Heart right ventricle (tissue), 16 donors: ENCODE measurements at regions not wholly inside any gene's neighbourhood (a gene's known extent, or its start where the extent isn't known, plus 50 kb on each side); places are given as distances from the start of the nearest gene placed in this dataset.

Experiments used
- ATAC-seq, 8 donors: fragments of 200-7000 bp; cut with Tn5 transposase; one replicate each; pipeline ENCODE4 v1.9.1; 2020; ENCODE audit warnings: mild to moderate bottlenecking in 8 of 8, moderate library complexity in 8 of 8, moderate number of reproducible peaks in 1 of 8
- DNase-seq, 2 donors: peaks; one replicate each; pipeline ENCODE4 v3.0.0-alpha.2; 2020
- H3K27ac ChIP-seq, 10 donors: fragments of 200-600 bp; sonication (generic) in 2 of 10; one replicate each; pipeline versions ENCODE4 v1.5.0 to v1.8.0; 2020 to 2022; ENCODE audit warnings: mild to moderate bottlenecking in 3 of 10
- H3K27me3 ChIP-seq, 7 donors: fragments of 200-600 bp; one replicate each; pipeline ENCODE4 v1.8.0; 2021 to 2022; ENCODE audit warnings: mild to moderate bottlenecking in 2 of 7
- H3K36me3 ChIP-seq, 9 donors: fragments of 200-600 bp; sonication (generic) in 1 of 9; one replicate each; pipeline versions ENCODE4 v1.5.0 to v1.8.0; 2020 to 2022; ENCODE audit warnings: mild to moderate bottlenecking in 2 of 9
- H3K4me1 ChIP-seq, 9 donors: fragments of 200-600 bp; sonication (generic) in 1 of 9; one replicate each; pipeline versions ENCODE4 v1.5.0 to v1.8.0; 2020 to 2022; ENCODE audit warnings: mild to moderate bottlenecking in 4 of 9
- H3K4me3 ChIP-seq, 10 donors: fragments of 200-600 bp; sonication (generic) in 2 of 10; one replicate each; pipeline versions ENCODE4 v1.5.0 to v1.8.0; 2020 to 2022; ENCODE audit warnings: mild to moderate bottlenecking in 7 of 10, moderate library complexity in 2 of 10
- H3K9me3 ChIP-seq, 11 donors: fragments of 200-600 bp in 10 of 11; sonication (generic) in 2 of 11; one replicate each; pipeline versions ENCODE4 v1.5.0 to v1.8.0; 2013 to 2022; ENCODE audit warnings: mild to moderate bottlenecking in 2 of 11, control low read depth in 1 of 11, moderate library complexity in 1 of 11
- WGBS, 2 donors: extraction: QIAGEN DNeasy Blood & Tissue Kit; methylation state at CpG; one replicate each; pipeline ENCODE4 v1.1.7; 2013; ENCODE audit warnings: inconsistent platforms in 1 of 2; 5-methylcytosine and 5-hydroxymethylcytosine counted together
- intact Hi-C, 10 donors: fragments of 100-400 bp; cut with DNase I; formaldehyde crosslinking; loops; one replicate each; pipeline versions ENCODE4 v1.11.1 to v1.14.2; 2022
- TF ChIP-seq, protein P1 (sequence below), 9 donors: fragments of 200-600 bp; sonication (generic) in 2 of 9; IDR thresholded peaks; one replicate each; pipeline versions ENCODE4 v1.5.0 to v1.8.0; 2021 to 2022; ENCODE audit warnings: antibody characterized with exemption in 9 of 9, mild to moderate bottlenecking in 5 of 9, moderate library complexity in 1 of 9
- donor health status: Arrhythmogenic right ventricular cardiomyopathy.
- donor health status: ischemic (EF 13 %, LVEDD 7.1; RV severe dilation, severe dysfunction).
- donor health status: healthy with polysubstance abuse.
- donor health status: DM: no; HTN: yes; CAD: no.
- donor health status: DM: no; HTN: no; CAD: no.
- donor health status: ischemic (EF 25% LVEDD 6.9; RV normal size, moderate dysfunction).
- donor health status: ischemic (EF 25% LVEDD 5.7; RV mildly dilated, moderate dysfunction).
- donor health status: healthy.
- donor health status: DM: yes; HTN: yes; CAD: no.
- donor health status: Ischemic cardiomyopathy.
- donor health status: ischemic (EF 35%, LVEDD 5.7; RV mildly dilated, moderate dysfunction).
- donor health status: nonischemic (EF 11% LVEDD 7.7; RV severe dilation, severe dysfunction).
- donor health status: DM: yes; HTN: yes; CAD: no.
- donor health status: PGD.
- donor health status: ischemic (EF 29% LVEDD 5.4; RV normal size, mild dysfunction).
- donor health status: nonischemic (EF 23%, LVEDD 6.1; RV moderate dilation, normal function).

DNA sequence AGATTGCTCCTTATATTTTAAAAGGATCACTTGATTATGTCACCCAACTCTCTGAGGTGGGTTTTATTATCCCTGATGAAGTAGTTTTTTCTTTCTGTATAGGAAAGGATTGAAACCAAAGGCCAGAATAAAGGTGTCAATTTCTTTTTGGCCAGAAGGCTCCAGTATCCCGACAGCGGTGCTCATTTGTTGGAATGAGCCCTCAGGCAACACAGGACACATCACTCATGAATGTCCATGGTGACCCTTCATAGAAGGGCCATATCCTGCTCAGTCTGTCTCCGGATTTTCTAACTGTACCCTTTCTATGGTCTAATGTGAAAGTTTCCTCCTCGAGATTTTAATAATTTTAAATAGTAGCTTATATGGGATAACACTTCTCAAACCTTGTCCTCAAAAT, 171.3 kb upstream of the USP24 start:
- no peak for ATAC-seq
- Histone ChIP-seq H3K27ac (no peak overlapping the region), H3K4me3 (no peak overlapping the region), H3K36me3 (no peaks in the 10 kb centered on the region), H3K27me3 (no peaks in the 10 kb centered on the region), H3K4me1 (no peaks in the 10 kb centered on the region), H3K9me3 (peaks cover 0 to 26% (median 15%) of the 10 kb centered on the region in 11 donors)
- 87 to 88% methylated on average over 4 of the region's 4 CpGs for WGBS, 2 donors
- DNase-seq = no peak
- intact Hi-C loops = no loop called here
- TF ChIP-seq, protein P1, sequence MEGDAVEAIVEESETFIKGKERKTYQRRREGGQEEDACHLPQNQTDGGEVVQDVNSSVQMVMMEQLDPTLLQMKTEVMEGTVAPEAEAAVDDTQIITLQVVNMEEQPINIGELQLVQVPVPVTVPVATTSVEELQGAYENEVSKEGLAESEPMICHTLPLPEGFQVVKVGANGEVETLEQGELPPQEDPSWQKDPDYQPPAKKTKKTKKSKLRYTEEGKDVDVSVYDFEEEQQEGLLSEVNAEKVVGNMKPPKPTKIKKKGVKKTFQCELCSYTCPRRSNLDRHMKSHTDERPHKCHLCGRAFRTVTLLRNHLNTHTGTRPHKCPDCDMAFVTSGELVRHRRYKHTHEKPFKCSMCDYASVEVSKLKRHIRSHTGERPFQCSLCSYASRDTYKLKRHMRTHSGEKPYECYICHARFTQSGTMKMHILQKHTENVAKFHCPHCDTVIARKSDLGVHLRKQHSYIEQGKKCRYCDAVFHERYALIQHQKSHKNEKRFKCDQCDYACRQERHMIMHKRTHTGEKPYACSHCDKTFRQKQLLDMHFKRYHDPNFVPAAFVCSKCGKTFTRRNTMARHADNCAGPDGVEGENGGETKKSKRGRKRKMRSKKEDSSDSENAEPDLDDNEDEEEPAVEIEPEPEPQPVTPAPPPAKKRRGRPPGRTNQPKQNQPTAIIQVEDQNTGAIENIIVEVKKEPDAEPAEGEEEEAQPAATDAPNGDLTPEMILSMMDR (IDR thresholded peaks at IDR 0.05) = no peak

DNA sequence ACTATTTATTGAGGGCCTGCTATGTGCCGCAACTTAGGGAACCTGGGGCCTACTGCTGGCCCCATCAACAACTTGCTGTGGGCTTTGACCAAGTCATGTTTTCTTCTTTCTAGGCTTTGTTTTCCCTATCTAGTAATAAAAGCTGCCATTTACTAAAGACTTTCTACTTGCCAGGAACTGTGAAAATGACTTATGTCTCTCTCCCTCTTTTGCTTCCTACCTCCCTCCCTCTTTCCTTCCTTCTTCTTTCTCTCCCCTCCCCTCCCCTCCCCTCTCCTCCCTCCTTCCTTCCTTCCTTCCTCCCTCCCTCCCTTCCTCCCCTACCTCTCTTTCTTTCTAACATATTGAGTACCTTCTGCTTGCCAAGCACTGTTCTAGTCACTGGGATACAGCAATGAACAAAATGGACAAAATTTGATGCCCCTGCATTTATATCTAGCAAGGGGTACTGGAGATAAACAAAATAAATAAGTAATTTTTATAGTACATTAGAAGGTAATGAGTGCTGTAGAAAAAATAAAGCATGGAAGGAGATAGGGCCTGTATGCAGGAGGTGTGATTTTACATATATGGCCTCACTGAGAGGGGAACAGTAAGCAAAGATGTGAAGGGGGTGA, 170.3 kb upstream of the USP24 start:
- H3K9me3 ChIP-seq = peaks cover 0 to 24% (median 15%) of the 10 kb centered on the region in 11 donors
- no peak overlapping the region for H3K27ac ChIP-seq
- no peaks in the 10 kb centered on the region for H3K36me3 ChIP-seq
- ATAC-seq (no peak), DNase-seq (no peak)
- WGBS, 2 donors = 96 to 100% methylated on average over 1 of the region's 1 CpG
- H3K27me3 ChIP-seq = no peaks in the 10 kb centered on the region
- intact Hi-C loops = no loop called here
- H3K4me1 ChIP-seq = no peaks in the 10 kb centered on the region
- TF ChIP-seq, protein P1 (IDR thresholded peaks at IDR 0.05) = no peak
- no peak overlapping the region for H3K4me3 ChIP-seq

DNA sequence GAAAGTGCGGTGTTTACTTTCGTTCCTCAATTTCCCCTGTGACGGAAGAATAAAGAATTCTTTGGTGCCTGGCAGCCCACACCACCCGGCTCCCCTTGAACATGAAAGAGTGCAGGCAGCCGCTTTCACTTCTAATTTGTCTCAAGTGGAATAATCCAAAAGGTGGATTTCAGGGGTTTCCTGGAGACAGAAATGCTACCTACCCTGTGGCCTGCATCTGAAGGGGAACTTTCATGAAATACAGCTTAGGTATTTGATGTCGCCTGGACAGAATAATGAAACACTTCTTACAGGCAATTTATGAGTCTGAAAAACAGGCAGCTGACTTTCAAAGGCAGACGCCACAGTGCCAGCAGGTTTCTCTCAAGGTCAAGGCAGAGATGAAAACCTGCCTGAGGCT, 169.5 kb upstream of the USP24 start:
- Histone ChIP-seq H3K4me3 (no peak overlapping the region), H3K4me1 (no peaks in the 10 kb centered on the region), H3K27ac (no peak overlapping the region), H3K36me3 (no peaks in the 10 kb centered on the region), H3K9me3 (peaks cover 0 to 17% (median 9%) of the 10 kb centered on the region in 11 donors), H3K27me3 (no peaks in the 10 kb centered on the region)
- intact Hi-C loops = no loop called here
- ATAC-seq (no peak), DNase-seq (no peak)
- 88 to 91% methylated on average over 7 of the region's 7 CpGs for WGBS, 2 donors
- TF ChIP-seq, protein P1 (IDR thresholded peaks at IDR 0.05) = no peak

DNA sequence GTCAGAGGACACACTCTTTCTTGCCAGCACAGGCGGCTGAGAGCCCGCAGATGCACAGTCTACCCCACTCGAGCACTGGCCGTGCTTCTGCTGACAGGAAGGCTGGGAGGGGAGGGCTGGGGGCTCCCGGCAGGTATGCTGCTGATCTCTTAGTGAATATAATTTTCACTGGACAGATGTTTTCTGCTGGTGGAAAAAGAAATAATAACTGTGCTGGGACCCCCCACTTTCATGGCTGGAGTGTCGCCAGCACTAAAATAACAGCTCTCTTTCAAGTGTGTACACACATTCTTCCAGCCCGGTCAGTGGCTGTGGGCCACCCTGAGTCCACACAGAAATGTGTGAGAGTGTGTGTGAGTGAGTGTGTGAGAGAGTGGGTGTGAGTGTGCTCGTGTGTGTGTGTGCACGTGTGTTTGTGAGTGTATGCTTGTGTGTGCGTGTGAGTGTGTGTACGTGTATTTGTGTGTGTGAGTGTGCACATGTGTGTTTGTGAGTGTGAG, 167.7 kb upstream of the USP24 start:
- H3K27ac ChIP-seq = no peak overlapping the region
- intact Hi-C loops = no loop called here
- H3K4me3 ChIP-seq = no peak overlapping the region
- no peaks in the 10 kb centered on the region for H3K27me3 ChIP-seq
- DNase-seq (no peak), ATAC-seq (peak in 4 of 8 donors; percentile 36 to 66 (median 54))
- TF ChIP-seq, protein P1 (IDR thresholded peaks at IDR 0.05) = no peak
- WGBS, 2 donors = 55 to 65% methylated on average over 11 of the region's 11 CpGs
- H3K4me1 ChIP-seq = no peaks in the 10 kb centered on the region
- peaks cover 0 to 1% (median 0%) of the 10 kb centered on the region in 11 donors for H3K9me3 ChIP-seq
- no peaks in the 10 kb centered on the region for H3K36me3 ChIP-seq
